Thoracic aorta (tissue), 2 donors: ENCODE measurements at regions not wholly inside any gene's neighbourhood (a gene's known extent, or its start where the extent isn't known, plus 50 kb on each side); places are given as distances from the start of the nearest gene placed in this dataset.

ENCODE experiments used
- ATAC-seq: fragments of 150-250 bp; one replicate; pipeline ENCODE4 v1.8.0; 2017; ENCODE audit warnings: low read depth; ENCODE audit not compliant: insufficient number of reproducible peaks, low FRiP score
- DNase-seq: peaks from one replicate; pipeline ENCODE4 v3.0.0-alpha.2; 2020; ENCODE audit warnings: low spot score
- H3K27ac ChIP-seq, 2 donors: fragments of 200-600 bp; sonication (generic); 1 replicate in 1 of 2; 2 replicates in 1 of 2; pipeline ENCODE4 v1.5.1; 2016; ENCODE audit warnings: mild to moderate bottlenecking in 2 of 2, moderate library complexity in 2 of 2
- H3K27me3 ChIP-seq: fragments of 200-600 bp; sonication (generic); replicated peaks from 2 replicates; pipeline ENCODE4 v1.6.0; 2016; ENCODE audit warnings: mild to moderate bottlenecking; ENCODE audit not compliant: insufficient read depth
- H3K36me3 ChIP-seq: fragments of 200-600 bp; sonication (generic); one replicate; pipeline ENCODE4 v1.5.1; 2016
- H3K4me1 ChIP-seq, 2 donors: fragments of 200-600 bp; sonication (generic); 1 replicate in 1 of 2; 2 replicates in 1 of 2; pipeline versions ENCODE4 v1.5.1 to v1.6.0; 2016; ENCODE audit warnings: low read depth in 2 of 2, mild to moderate bottlenecking in 1 of 2; ENCODE audit not compliant: control insufficient read depth in 1 of 2
- H3K4me3 ChIP-seq: fragments of 200-600 bp; sonication (generic); 2 replicates; pipeline ENCODE4 v1.5.1; 2016; ENCODE audit warnings: mild to moderate bottlenecking
- H3K9me3 ChIP-seq: fragments of 200-600 bp; sonication (generic); 2 replicates; pipeline ENCODE4 v1.5.1; 2016
- TF ChIP-seq, protein P1 (sequence below): fragments of 200-600 bp; sonication (generic); IDR thresholded peaks from one replicate; pipeline ENCODE4 v1.5.1; 2019; ENCODE audit warnings: antibody characterized with exemption

DNA sequence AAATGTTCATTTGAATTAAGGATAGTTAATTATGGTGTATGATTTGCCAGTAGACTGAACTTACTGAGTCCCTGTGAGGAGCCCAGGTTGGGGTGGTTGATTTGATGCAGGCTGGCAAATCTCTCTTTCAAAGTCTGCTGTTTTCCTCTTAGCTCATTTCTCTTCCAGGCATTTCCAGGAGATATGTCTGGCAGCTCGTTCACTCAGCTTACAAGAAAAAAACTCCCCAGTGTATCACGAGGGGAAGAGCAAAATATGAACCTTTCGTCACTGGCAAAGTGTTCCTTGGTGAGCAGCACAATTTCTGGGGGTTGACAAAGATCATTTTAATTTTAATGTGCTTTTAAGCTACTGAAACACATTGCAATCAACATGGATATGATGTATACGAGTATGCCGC is 244.2 kb downstream of the CBLL2 start:
- DNase-seq (no peak), ATAC-seq (no peak)
- Histone ChIP-seq H3K27ac (no peak overlapping the region), H3K4me3 (no peak overlapping the region), H3K27me3 (no peaks in the 10 kb centered on the region), H3K4me1 (no peaks in the 10 kb centered on the region), H3K9me3 (no peaks in the 10 kb centered on the region), H3K36me3 (no peaks in the 10 kb centered on the region)
- TF ChIP-seq, protein P1, sequence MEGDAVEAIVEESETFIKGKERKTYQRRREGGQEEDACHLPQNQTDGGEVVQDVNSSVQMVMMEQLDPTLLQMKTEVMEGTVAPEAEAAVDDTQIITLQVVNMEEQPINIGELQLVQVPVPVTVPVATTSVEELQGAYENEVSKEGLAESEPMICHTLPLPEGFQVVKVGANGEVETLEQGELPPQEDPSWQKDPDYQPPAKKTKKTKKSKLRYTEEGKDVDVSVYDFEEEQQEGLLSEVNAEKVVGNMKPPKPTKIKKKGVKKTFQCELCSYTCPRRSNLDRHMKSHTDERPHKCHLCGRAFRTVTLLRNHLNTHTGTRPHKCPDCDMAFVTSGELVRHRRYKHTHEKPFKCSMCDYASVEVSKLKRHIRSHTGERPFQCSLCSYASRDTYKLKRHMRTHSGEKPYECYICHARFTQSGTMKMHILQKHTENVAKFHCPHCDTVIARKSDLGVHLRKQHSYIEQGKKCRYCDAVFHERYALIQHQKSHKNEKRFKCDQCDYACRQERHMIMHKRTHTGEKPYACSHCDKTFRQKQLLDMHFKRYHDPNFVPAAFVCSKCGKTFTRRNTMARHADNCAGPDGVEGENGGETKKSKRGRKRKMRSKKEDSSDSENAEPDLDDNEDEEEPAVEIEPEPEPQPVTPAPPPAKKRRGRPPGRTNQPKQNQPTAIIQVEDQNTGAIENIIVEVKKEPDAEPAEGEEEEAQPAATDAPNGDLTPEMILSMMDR = no peak

DNA sequence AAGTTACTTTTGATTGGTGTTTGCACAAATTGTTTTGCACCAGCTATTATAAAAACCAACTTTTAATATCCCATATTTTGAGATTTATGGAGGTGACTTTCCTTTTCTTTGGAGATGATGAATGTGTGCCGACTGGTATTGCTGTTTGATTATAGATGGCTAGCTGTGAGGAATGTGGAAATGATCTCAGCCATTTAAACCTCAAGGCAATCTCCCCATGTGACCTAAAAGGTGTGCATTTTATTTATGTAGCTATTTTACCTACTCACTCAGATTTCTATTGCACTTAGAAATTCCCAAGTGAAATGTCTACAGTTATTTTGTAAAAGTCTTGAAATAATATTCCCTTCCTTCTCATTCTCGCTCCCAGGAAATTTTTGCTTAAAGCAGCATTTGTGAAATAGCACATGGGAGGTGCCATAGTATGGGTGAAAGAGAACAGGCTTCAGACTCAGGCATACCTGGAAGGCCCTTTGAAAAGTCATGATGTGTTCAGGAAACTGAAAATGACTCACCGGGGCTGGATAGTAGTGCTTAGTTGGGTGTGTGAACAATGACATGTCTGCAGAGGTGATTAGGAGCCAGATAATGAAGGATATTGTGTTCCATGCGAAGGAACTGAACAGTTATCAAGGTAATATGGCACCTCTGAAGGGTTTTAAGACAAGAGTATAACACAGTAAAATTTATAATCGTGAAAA is 247.6 kb downstream of the CBLL2 start:
- no peak for ATAC-seq

DNA sequence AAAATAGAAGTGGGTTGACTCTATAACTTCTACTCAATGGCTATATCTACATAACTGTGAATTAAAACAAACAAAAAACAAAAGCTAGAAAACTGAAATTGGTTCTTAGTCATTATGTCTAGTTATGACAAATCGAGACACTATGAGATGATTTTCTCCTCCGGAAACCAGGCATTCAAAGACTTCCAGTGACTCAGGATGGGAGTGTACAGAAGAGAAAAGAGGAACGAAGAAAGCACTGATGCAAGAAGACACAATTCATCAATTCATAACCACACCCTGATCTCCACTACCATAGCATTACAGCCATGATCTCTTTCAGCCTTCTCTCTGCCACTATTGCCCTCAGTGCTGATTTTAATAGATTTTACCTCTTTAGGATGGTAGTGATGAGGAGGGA is 253.6 kb downstream of the CBLL2 start:
- H3K27me3 ChIP-seq = no peaks in the 10 kb centered on the region
- H3K9me3 ChIP-seq = no peaks in the 10 kb centered on the region
- DNase-seq (no peak), ATAC-seq (no peak)
- no peak overlapping the region for H3K27ac ChIP-seq
- TF ChIP-seq, protein P1 = no peak
- H3K4me1 ChIP-seq = no peaks in the 10 kb centered on the region
- H3K36me3 ChIP-seq = no peaks in the 10 kb centered on the region
- H3K4me3 ChIP-seq = no peak overlapping the region

More for the DNA sequence above, 247.6 kb downstream of the CBLL2 start:
- DNase-seq = no peak
- TF ChIP-seq, protein P1 = no peak
- Histone ChIP-seq H3K27me3 (no peaks in the 10 kb centered on the region), H3K4me3 (no peak overlapping the region), H3K9me3 (no peaks in the 10 kb centered on the region), H3K27ac (no peak overlapping the region), H3K4me1 (no peaks in the 10 kb centered on the region), H3K36me3 (no peaks in the 10 kb centered on the region)

DNA sequence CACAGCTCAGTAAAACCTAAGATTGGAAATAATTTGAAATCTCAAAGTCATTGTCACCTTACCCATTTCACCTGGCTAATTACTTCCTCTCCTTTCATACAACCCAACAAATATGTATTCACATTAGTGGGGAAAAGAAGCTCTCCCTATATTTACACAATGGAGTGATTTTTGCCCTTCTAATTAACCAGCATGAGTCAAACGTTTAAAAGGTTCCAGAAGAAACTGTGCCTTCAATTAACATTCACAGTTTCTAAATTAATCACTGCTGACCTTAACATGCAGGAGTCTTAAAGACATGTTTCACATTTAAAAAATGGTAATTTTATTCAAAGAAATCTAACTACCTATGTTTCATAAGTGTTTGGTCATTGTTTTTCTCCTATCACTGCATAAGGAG is 254.6 kb downstream of the CBLL2 start:
- Histone ChIP-seq H3K36me3 (no peaks in the 10 kb centered on the region), H3K27ac (no peak overlapping the region), H3K4me3 (no peak overlapping the region), H3K27me3 (no peaks in the 10 kb centered on the region), H3K4me1 (no peaks in the 10 kb centered on the region), H3K9me3 (no peaks in the 10 kb centered on the region)
- TF ChIP-seq, protein P1 = no peak
- ATAC-seq (no peak), DNase-seq (no peak)

DNA sequence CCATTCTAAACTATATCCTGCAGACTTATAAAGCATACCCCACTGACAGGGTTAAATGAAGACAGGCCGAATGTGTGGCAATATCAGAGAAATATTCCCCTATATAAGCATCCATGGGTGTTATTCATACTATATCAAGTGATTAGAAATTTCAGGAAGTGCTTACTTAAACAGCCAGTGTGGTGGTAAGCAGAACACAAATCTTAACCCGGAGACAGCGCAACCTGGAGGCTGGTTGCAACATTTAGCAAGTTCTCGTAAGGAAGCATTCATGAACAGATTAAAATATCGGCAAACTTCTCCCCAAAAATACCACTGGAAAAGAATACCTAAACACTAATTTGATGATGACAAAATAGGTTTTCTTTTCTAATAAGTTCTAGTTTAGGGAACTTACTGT is 261.2 kb downstream of the CBLL2 start:
- TF ChIP-seq, protein P1 = no peak
- Histone ChIP-seq H3K27ac (no peak overlapping the region), H3K27me3 (no peaks in the 10 kb centered on the region), H3K4me1 (no peaks in the 10 kb centered on the region), H3K4me3 (no peak overlapping the region), H3K36me3 (no peaks in the 10 kb centered on the region), H3K9me3 (no peaks in the 10 kb centered on the region)
- ATAC-seq (no peak), DNase-seq (no peak)
